ENCODE measurements at regions not wholly inside any gene's neighbourhood (a gene's known extent, or its start where the extent isn't known, plus 50 kb on each side); places are given as distances from the start of the nearest gene placed in this dataset.

DNA sequence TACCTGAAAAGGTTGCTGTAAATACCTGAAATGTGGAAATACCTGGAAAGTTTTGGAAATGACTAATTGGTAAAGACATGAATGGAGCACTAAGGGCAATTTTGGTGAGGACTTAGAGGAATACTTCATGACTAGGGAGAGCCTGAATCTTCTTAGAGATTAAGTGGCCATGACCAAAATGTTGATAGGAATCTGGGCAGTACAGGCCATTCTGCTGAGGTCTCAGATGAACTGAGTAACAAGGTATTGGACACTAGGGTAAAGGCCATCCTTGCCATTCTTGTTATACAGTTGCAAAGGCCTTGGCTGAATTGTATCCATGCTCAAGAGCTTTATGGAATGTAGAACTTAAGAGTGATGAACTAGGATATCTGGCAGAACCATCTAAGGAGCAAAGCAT lies 742.9 kb upstream of the RAB6C start:
- Histone ChIP-seq H4K20me1 (ENCODE audit: insufficient read depth, poor library complexity, severe bottlenecking) (no peaks in the 10 kb centered on the region), H3K4me1 (ENCODE audit: insufficient read depth) (no peaks in the 10 kb centered on the region), H3K9me2 (replicated peaks; ENCODE audit: insufficient read depth) (no peaks in the 10 kb centered on the region), H3K36me3 (replicated peaks; ENCODE audit: insufficient read depth, low read depth) (no peaks in the 10 kb centered on the region), H3K79me2 (no peaks in the 10 kb centered on the region), H3K4me3 (no peak overlapping the region), H2AFZ (no peak overlapping the region), H3K27me3 (no peaks in the 10 kb centered on the region), H3K9me3 (ENCODE audit: low read depth) (no peaks in the 10 kb centered on the region), H3K27ac (no peak overlapping the region), H3K4me2 (no peak overlapping the region)
- TF ChIP-seq EZH2phosphoT487 (IDR thresholded peaks at IDR 0.05; ENCODE audit: low read depth, severe bottlenecking, unreplicated experiment) (no peak), CTCF (IDR thresholded peaks at IDR 0.05; ENCODE audit: poor library complexity) (no peak), EZH2 (IDR thresholded peaks at IDR 0.05; ENCODE audit: borderline replicate concordance) (no peak)
- DNase-seq (ENCODE audit: low spot score): no peak

- H2AFZ ChIP-seq: no peak overlapping the region
- no peak overlapping the region for H3K4me3 ChIP-seq
- no peaks in the 10 kb centered on the region for H3K27me3 ChIP-seq
- no peaks in the 10 kb centered on the region for H3K9me2 ChIP-seq (replicated peaks; ENCODE audit: insufficient read depth)
- TF ChIP-seq EZH2 (IDR thresholded peaks at IDR 0.05; ENCODE audit: borderline replicate concordance): no peak
- no peak for TF ChIP-seq EZH2phosphoT487 (IDR thresholded peaks at IDR 0.05; ENCODE audit: low read depth, severe bottlenecking, unreplicated experiment)
- TF ChIP-seq CTCF (IDR thresholded peaks at IDR 0.05; ENCODE audit: poor library complexity): no peak
- H3K27ac ChIP-seq: no peak overlapping the region
- H3K9me3 ChIP-seq (ENCODE audit: low read depth): no peaks in the 10 kb centered on the region
- no peak overlapping the region for H3K4me2 ChIP-seq
- H3K79me2 ChIP-seq: no peaks in the 10 kb centered on the region
- H4K20me1 ChIP-seq (ENCODE audit: insufficient read depth, poor library complexity, severe bottlenecking): no peaks in the 10 kb centered on the region
- WGBS (ENCODE audit: low lambda C conversion rate, missing lambda C conversion rate): 93% methylated on average over 6 of the region's 6 CpGs
- no peak for DNase-seq (ENCODE audit: low spot score)
- no peaks in the 10 kb centered on the region for H3K36me3 ChIP-seq (replicated peaks; ENCODE audit: insufficient read depth, low read depth)
- H3K4me1 ChIP-seq (ENCODE audit: insufficient read depth): no peaks in the 10 kb centered on the region
Measured at GRCh38 chr2:129237966-129238725, 741.3 kb upstream of the RAB6C start.

- Histone ChIP-seq H3K9me3 (ENCODE audit: low read depth) (no peaks in the 10 kb centered on the region), H4K20me1 (ENCODE audit: insufficient read depth, poor library complexity, severe bottlenecking) (no peaks in the 10 kb centered on the region), H3K4me3 (no peak overlapping the region), H3K27ac (no peak overlapping the region), H3K9me2 (replicated peaks; ENCODE audit: insufficient read depth) (no peaks in the 10 kb centered on the region), H3K79me2 (no peaks in the 10 kb centered on the region), H3K27me3 (no peaks in the 10 kb centered on the region), H2AFZ (no peak overlapping the region), H3K4me2 (no peak overlapping the region), H3K36me3 (replicated peaks; ENCODE audit: insufficient read depth, low read depth) (no peaks in the 10 kb centered on the region), H3K4me1 (ENCODE audit: insufficient read depth) (no peaks in the 10 kb centered on the region)
- WGBS (ENCODE audit: low lambda C conversion rate, missing lambda C conversion rate): 91% methylated on average over 2 of the region's 2 CpGs
- no peak for DNase-seq (ENCODE audit: low spot score)
- no peak for TF ChIP-seq EZH2phosphoT487 (IDR thresholded peaks at IDR 0.05; ENCODE audit: low read depth, severe bottlenecking, unreplicated experiment)
- TF ChIP-seq CTCF (IDR thresholded peaks at IDR 0.05; ENCODE audit: poor library complexity): no peak
- TF ChIP-seq EZH2 (IDR thresholded peaks at IDR 0.05; ENCODE audit: borderline replicate concordance): no peak
Measured at GRCh38 chr2:129239141-129239540, 740.3 kb upstream of the RAB6C start.
